A673 (cell line): ENCODE measurements at regions not wholly inside any gene's neighbourhood (a gene's known extent, or its start where the extent isn't known, plus 50 kb on each side); places are given as distances from the start of the nearest gene placed in this dataset.

Experiments used
- BruUV-seq: library from RNA; stranded (reverse); fragments of 400-500 nt; replicated peaks from 2 replicates; lab custom pipeline; 2021; lab: Mats Ljungman, UMichigan
- CTCF ChIA-PET: fragments of 300-600 bp; sonication (Branson Sonifier 250); formaldehyde crosslinking; loops from one replicate; lab custom pipeline; 2022; ENCODE audit warnings: antibody characterized with exemption; lab: Charles Lee
- POLR2A ChIA-PET: fragments of 300-600 bp; sonication (Branson Sonifier 250); formaldehyde crosslinking; loops from one replicate; lab custom pipeline; 2022; ENCODE audit warnings: antibody characterized with exemption; ENCODE audit not compliant: low non-redundant PET; lab: Charles Lee
- DNase-seq: peaks from one replicate; pipeline ENCODE4 v3.0.0-alpha.2; 2015; ENCODE audit warnings: low spot score
- H3K27ac ChIP-seq: fragments of 200-600 bp; sonication (generic); 2 replicates; pipeline ENCODE4 v1.5.1; 2016; ENCODE audit warnings: mixed run types, low read depth, mild to moderate bottlenecking, mixed read lengths, antibody characterized with exemption, low read length; ENCODE audit not compliant: poor library complexity, severe bottlenecking
- H3K27me3 ChIP-seq: fragments of 200-600 bp; sonication (generic); replicated peaks from 2 replicates; pipeline ENCODE4 v1.6.1; 2017; ENCODE audit warnings: mixed run types, low read depth, mild to moderate bottlenecking, mixed read lengths, antibody characterized with exemption, low read length; ENCODE audit not compliant: insufficient read depth, poor library complexity
- H3K36me3 ChIP-seq: fragments of 200-600 bp; sonication (generic); 2 replicates; pipeline ENCODE4 v1.6.1; 2016; ENCODE audit warnings: mixed run types, mild to moderate bottlenecking, mixed read lengths, antibody characterized with exemption, low read length; ENCODE audit not compliant: insufficient read depth, poor library complexity, severe bottlenecking
- H3K4me1 ChIP-seq: fragments of 200-600 bp; sonication (generic); 2 replicates; pipeline ENCODE4 v1.6.1; 2017; ENCODE audit warnings: mixed run types, mild to moderate bottlenecking, mixed read lengths, antibody characterized with exemption, low read length; ENCODE audit not compliant: insufficient read depth, poor library complexity, severe bottlenecking
- H3K4me3 ChIP-seq: fragments of 200-600 bp; sonication (generic); 2 replicates; pipeline ENCODE4 v1.5.1; 2016; ENCODE audit warnings: low read depth, mixed run types, mild to moderate bottlenecking, mixed read lengths, low read length; ENCODE audit not compliant: poor library complexity, severe bottlenecking
- H3K9me3 ChIP-seq: fragments of 200-600 bp; sonication (generic); 2 replicates; pipeline ENCODE4 v1.6.1; 2016; ENCODE audit warnings: mixed run types, low read depth, mild to moderate bottlenecking, mixed read lengths, antibody characterized with exemption, low read length; ENCODE audit not compliant: poor library complexity, severe bottlenecking
- CTCF ChIP-seq: fragments of 300-800, 200-600 bp; sonication (generic); conservative IDR thresholded peaks from 2 replicates; pipeline ENCODE4 v1.5.1; 2017; ENCODE audit warnings: low read depth, mild to moderate bottlenecking, antibody characterized with exemption, low read length, moderate library complexity, mixed read lengths
- EZH2 ChIP-seq: fragments of 200-600 bp; sonication (generic); IDR thresholded peaks from 2 replicates; pipeline ENCODE4 v1.6.1; 2017; ENCODE audit warnings: borderline replicate concordance, low read depth, mild to moderate bottlenecking, mixed read lengths, antibody characterized with exemption, low read length; ENCODE audit not compliant: poor library complexity, severe bottlenecking
- intact Hi-C: fragments of 100-400 bp; cut with micrococcal nuclease; formaldehyde crosslinking; loops from one replicate; pipeline ENCODE4 v1.10.0; 2022; ENCODE audit not compliant: unreplicated experiment

GRCh38 chr4:74603186-74603585, 158.2 kb downstream of the AREG start:
- intact Hi-C loops = no loop called here
- ChIA-PET POLR2A (no interaction called here), CTCF (no interaction called here)
- BruUV-seq = no TSS peak
- H3K4me3 ChIP-seq = no peak overlapping the region
- H3K27ac ChIP-seq = no peak overlapping the region
- H3K27me3 ChIP-seq = no peaks in the 10 kb centered on the region
- no peaks in the 10 kb centered on the region for H3K4me1 ChIP-seq
- no peak for DNase-seq
- TF ChIP-seq EZH2 (no peak), CTCF (no peak)
- H3K9me3 ChIP-seq = no peaks in the 10 kb centered on the region
- no peaks in the 10 kb centered on the region for H3K36me3 ChIP-seq

GRCh38 chr4:74608151-74608949, 163.4 kb downstream of the AREG start:
- H3K9me3 ChIP-seq = no peaks in the 10 kb centered on the region
- H3K27me3 ChIP-seq = no peaks in the 10 kb centered on the region
- H3K36me3 ChIP-seq = no peaks in the 10 kb centered on the region
- ChIA-PET CTCF (no interaction called here), POLR2A (no interaction called here)
- no peak overlapping the region for H3K4me3 ChIP-seq
- intact Hi-C loops = no loop called here
- TF ChIP-seq CTCF = no peak
- TF ChIP-seq EZH2 = no peak
- H3K4me1 ChIP-seq = no peaks in the 10 kb centered on the region
- H3K27ac ChIP-seq = no peak overlapping the region
- no TSS peak for BruUV-seq
- no peak for DNase-seq

- no peak for TF ChIP-seq EZH2
- TF ChIP-seq CTCF = no peak
- BruUV-seq = no TSS peak
- POLR2A ChIA-PET = no interaction called here
- CTCF ChIA-PET = no interaction called here
- no peak overlapping the region for H3K4me3 ChIP-seq
- H3K27me3 ChIP-seq = no peaks in the 10 kb centered on the region
- DNase-seq = no peak
- H3K36me3 ChIP-seq = no peaks in the 10 kb centered on the region
- intact Hi-C loops = no loop called here
- no peaks in the 10 kb centered on the region for H3K4me1 ChIP-seq
- no peak overlapping the region for H3K27ac ChIP-seq
- H3K9me3 ChIP-seq = no peaks in the 10 kb centered on the region
Observed at GRCh38 chr4:74610491-74610890, 165.6 kb downstream of the AREG start.
